Endothelial cell of umbilical vein (primary cell): ENCODE measurements at regions not wholly inside any gene's neighbourhood (a gene's known extent, or its start where the extent isn't known, plus 50 kb on each side); places are given as distances from the start of the nearest gene placed in this dataset.

Experiments
- BruUV-seq: library from RNA; stranded (reverse); fragments of 400-500 nt; replicated peaks from 2 replicates; lab custom pipeline; 2021; lab: Mats Ljungman, UMichigan
- CTCF ChIA-PET: fragments of 300-600, 350-600 bp; sonication (Branson Sonifier 250); formaldehyde crosslinking; loops from one replicate; lab custom pipeline; 2021; ENCODE audit warnings: antibody characterized with exemption, inconsistent platforms; lab: Charles Lee
- POLR2A ChIA-PET: fragments of 300-600, 350-600 bp; sonication (Branson Sonifier 250); formaldehyde crosslinking; loops from one replicate; lab custom pipeline; 2021; ENCODE audit warnings: antibody characterized with exemption, inconsistent platforms; lab: Charles Lee
- DNase-seq: peaks from one replicate; pipeline ENCODE4 v3.0.0-alpha.2; 2011; ENCODE audit warnings: low read depth, low spot score
- FAIRE-seq: peaks from 2 replicates; lab custom pipeline; 2011; peaks lifted over from hg19 to GRCh38; lab: Jason Lieb, UNC
- H2AFZ ChIP-seq: 2 replicates; pipeline ENCODE4 v1.6.0; 2012; ENCODE audit warnings: low read depth, low read length, control low read depth, inconsistent platforms
- H3K27ac ChIP-seq: 2 replicates; pipeline ENCODE4 v1.5.1; 2011; ENCODE audit warnings: low read depth, mild to moderate bottlenecking, control low read depth, low read length, moderate library complexity; ENCODE audit not compliant: insufficient read depth
- H3K27me3 ChIP-seq, 2 experiments: 2 replicates each; pipeline versions ENCODE4 v1.6.0 to v1.6.1; 2011; ENCODE audit warnings: low read length in 2 of 2, mixed read lengths in 1 of 2; ENCODE audit not compliant: control insufficient read depth in 2 of 2, insufficient read depth in 2 of 2
- H3K36me3 ChIP-seq, 2 experiments: 2 replicates in 1 of 2; 3 replicates in 1 of 2; pipeline ENCODE4 v1.5.1; 2011; ENCODE audit warnings: low read length in 2 of 2, mild to moderate bottlenecking in 1 of 2, moderate library complexity in 1 of 2; ENCODE audit not compliant: control insufficient read depth in 2 of 2, insufficient read depth in 2 of 2; ENCODE audit errors: extremely low read depth in 1 of 2
- H3K4me1 ChIP-seq: 3 replicates; pipeline ENCODE4 v1.5.1; 2011; ENCODE audit warnings: mild to moderate bottlenecking, low read length; ENCODE audit not compliant: control insufficient read depth, insufficient read depth; ENCODE audit errors: extremely low read depth
- H3K4me2 ChIP-seq: 2 replicates; pipeline ENCODE4 v1.6.1; 2011; ENCODE audit warnings: low read length, control low read depth, mixed read lengths; ENCODE audit not compliant: insufficient read depth
- H3K4me3 ChIP-seq, 3 experiments: fragments of 200-600 bp in 1 of 3; sonication (generic), shearing (Covaris generic) in 1 of 3; replicated peaks in 1 of 3; 2 replicates each; pipeline ENCODE4 v1.5.1; 2011 to 2016; ENCODE audit warnings: control low read depth in 3 of 3, low read length in 3 of 3, mild to moderate bottlenecking in 2 of 3, inconsistent platforms in 1 of 3, low read depth in 1 of 3, moderate library complexity in 1 of 3; ENCODE audit not compliant: insufficient read depth in 1 of 3
- H3K79me2 ChIP-seq: 2 replicates; pipeline ENCODE4 v1.6.0; 2012; ENCODE audit warnings: low read length, inconsistent platforms; ENCODE audit not compliant: control insufficient read depth, insufficient read depth
- H3K9ac ChIP-seq: replicated peaks from 2 replicates; pipeline ENCODE3; 2011; ENCODE audit warnings: low read length, control low read depth; ENCODE audit not compliant: insufficient read depth; ENCODE audit errors: extremely low read depth
- H3K9me1 ChIP-seq: replicated peaks from 3 replicates; pipeline ENCODE4 v1.6.0; 2011; ENCODE audit warnings: mild to moderate bottlenecking, low read length; ENCODE audit not compliant: control insufficient read depth, insufficient read depth; ENCODE audit errors: extremely low read depth
- H3K9me3 ChIP-seq: replicated peaks from 2 replicates; pipeline ENCODE4 v1.5.1; 2012; ENCODE audit warnings: low read length, inconsistent platforms; ENCODE audit not compliant: control insufficient read depth, insufficient read depth
- H4K20me1 ChIP-seq: replicated peaks from 2 replicates; pipeline ENCODE3; 2011; ENCODE audit warnings: mild to moderate bottlenecking, low read length; ENCODE audit not compliant: control insufficient read depth, insufficient read depth; ENCODE audit errors: extremely low read depth
- CTCF ChIP-seq, 2 donors: IDR thresholded peaks; 1 replicate in 1 of 2; 2 replicates in 1 of 2; pipeline ENCODE4 v1.5.1; 2011; ENCODE audit warnings: low read length in 2 of 2, mild to moderate bottlenecking in 2 of 2, moderate library complexity in 2 of 2, control low read depth in 1 of 2, inconsistent platforms in 1 of 2, low read depth in 1 of 2; ENCODE audit not compliant: insufficient read depth in 1 of 2; ENCODE audit errors: extremely low read depth in 1 of 2
- FOS ChIP-seq: IDR thresholded peaks from 2 replicates; pipeline ENCODE4 v1.6.1; 2011; ENCODE audit warnings: mild to moderate bottlenecking, low read length, moderate library complexity, borderline replicate concordance; ENCODE audit not compliant: insufficient read depth
- GATA2 ChIP-seq: IDR thresholded peaks from 2 replicates; pipeline ENCODE4 v1.7.0; 2011; ENCODE audit warnings: low read depth, mild to moderate bottlenecking, moderate library complexity, mixed read lengths, low read length; ENCODE audit not compliant: insufficient read length, insufficient read depth
- JUN ChIP-seq: IDR thresholded peaks from 2 replicates; pipeline ENCODE4 v1.6.1; 2011; ENCODE audit warnings: borderline replicate concordance, low read depth; ENCODE audit not compliant: insufficient read length, insufficient read depth
- POLR2A ChIP-seq: IDR thresholded peaks from 2 replicates; pipeline ENCODE4 v1.6.1; 2012; ENCODE audit warnings: low read depth, mild to moderate bottlenecking, control low read depth, low read length
- dilution Hi-C: fragments of 300-500 bp; cut with MboI; formaldehyde crosslinking; loops from one replicate; pipeline ENCODE4 v1.15.0; 2019; ENCODE audit warnings: low sequenced_read_pairs; ENCODE audit not compliant: extremely low pct_ligation_motif_present
- intact Hi-C: fragments of 100-400 bp; cut with micrococcal nuclease; formaldehyde crosslinking; loops from one replicate; pipeline ENCODE4 v1.10.0; 2022

- Histone ChIP-seq H3K27ac (no peak overlapping the region), H3K9me1 (no peaks in the 10 kb centered on the region), H3K27me3 (no peaks in the 10 kb centered on the region), H2AFZ (no peak overlapping the region), H3K4me2 (no peak overlapping the region), H3K4me1 (no peaks in the 10 kb centered on the region), H3K9me3 (no peaks in the 10 kb centered on the region), H4K20me1 (no peaks in the 10 kb centered on the region), H3K9ac (no peak overlapping the region), H3K36me3 (no peaks in the 10 kb centered on the region), H3K4me3 (no peak overlapping the region), H3K79me2 (no peaks in the 10 kb centered on the region)
- CTCF ChIA-PET, result interaction anchor here (0.6 to 1.5 kb wide), 3 partner anchors 12 to 25 kb away, joined by 3 to 4 read pairs (median 3); no protein-coding TSS in a partner anchor
- dilution Hi-C loops, result no loop called here
- TF ChIP-seq POLR2A (no peak), FOS (no peak), GATA2 (no peak)
- POLR2A ChIA-PET, result no interaction called here
- DNase-seq (peak; percentile 14), FAIRE-seq (no peak)
- intact Hi-C loops, result no loop called here
- no TSS peak for BruUV-seq
These were observed 104.7 kb upstream of the RGS18 start for GRCh38 chr1:192053531-192053971.

GRCh38 chr1:192057766-192058165 lies 100.5 kb upstream of the RGS18 start:
- no peak overlapping the region for H3K4me2 ChIP-seq
- intact Hi-C loops, result no loop called here
- no peaks in the 10 kb centered on the region for H4K20me1 ChIP-seq
- no peaks in the 10 kb centered on the region for H3K27me3 ChIP-seq
- no peak for TF ChIP-seq JUN
- no peak for TF ChIP-seq CTCF (IDR thresholded peaks at IDR 0.05; ENCODE audit: extremely low read depth in 1 of 2, insufficient read depth in 1 of 2, low read depth in 1 of 2, low read length in 2 of 2)
- H2AFZ ChIP-seq, result no peak overlapping the region
- ChIA-PET CTCF (interaction anchor here (0.8 to 1.2 kb wide), 3 partner anchors 10 to 64 kb away, joined by 3 read pairs; no protein-coding TSS in a partner anchor), POLR2A (no interaction called here)
- dilution Hi-C loops, result no loop called here
- H3K36me3 ChIP-seq, result no peaks in the 10 kb centered on the region
- no peaks in the 10 kb centered on the region for H3K79me2 ChIP-seq
- DNase-seq, result no peak
- H3K27ac ChIP-seq, result no peak overlapping the region
- no peaks in the 10 kb centered on the region for H3K9me1 ChIP-seq
- H3K9me3 ChIP-seq, result no peaks in the 10 kb centered on the region
- H3K4me3 ChIP-seq, result no peak overlapping the region
- no TSS peak for BruUV-seq
- no peak for FAIRE-seq
- no peak overlapping the region for H3K9ac ChIP-seq
- no peaks in the 10 kb centered on the region for H3K4me1 ChIP-seq
